Posterior vena cava (tissue), 2 donors: ENCODE measurements at regions not wholly inside any gene's neighbourhood (a gene's known extent, or its start where the extent isn't known, plus 50 kb on each side); places are given as distances from the start of the nearest gene placed in this dataset.
"Not testable (repeated sequence)": the region's sequence is repeated elsewhere in the genome, so short reads cannot be mapped to it uniquely, and the experiment has no call there.

Experiments
- DNase-seq: peaks from one replicate; pipeline ENCODE4 v3.0.0-alpha.2; 2020; ENCODE audit warnings: low spot score
- intact Hi-C, 2 donors: fragments of 100-400 bp; cut with DNase I; formaldehyde crosslinking; loops; one replicate each; pipeline versions ENCODE4 v1.14.1 to v1.14.2; 2022 to 2023
- donor health status: DM: yes; HTN: yes; CAD: no.
- donor health status: DM: yes; HTN: yes; CAD: no.

GRCh38 chr1:79198832-79199231 lies 192.3 kb upstream of the ADGRL4 start:
- intact Hi-C loops, result no loop called here
- DNase-seq, result no peak

DNA sequence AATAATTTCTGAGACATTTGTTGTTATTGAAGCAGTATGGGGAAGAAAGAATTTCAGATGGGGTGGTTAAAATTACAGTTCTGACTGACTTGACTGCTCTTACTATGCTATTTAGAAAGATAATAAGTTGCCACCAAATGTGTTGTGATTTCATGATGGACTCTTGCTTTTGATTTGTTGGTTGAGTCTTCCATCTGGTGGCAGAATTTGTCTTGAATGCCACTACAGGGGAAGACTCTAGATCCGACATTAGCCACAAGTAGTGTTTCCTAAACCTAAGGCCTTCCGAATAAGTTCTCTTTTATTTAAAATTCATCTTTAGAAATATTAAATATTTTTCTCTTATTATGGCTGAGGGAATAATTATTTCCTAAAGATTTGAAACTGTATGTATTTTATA lies 190.9 kb upstream of the ADGRL4 start:
- intact Hi-C loops, result no loop called here
- DNase-seq, result no peak

- no peak for DNase-seq
- intact Hi-C loops, result no loop called here
Observed at GRCh38 chr1:79196211-79196610, 189.7 kb upstream of the ADGRL4 start.

- intact Hi-C loops, result no loop called here
- DNase-seq, result no peak
Observed at GRCh38 chr1:79193211-79194079, 186.9 kb upstream of the ADGRL4 start.

DNA sequence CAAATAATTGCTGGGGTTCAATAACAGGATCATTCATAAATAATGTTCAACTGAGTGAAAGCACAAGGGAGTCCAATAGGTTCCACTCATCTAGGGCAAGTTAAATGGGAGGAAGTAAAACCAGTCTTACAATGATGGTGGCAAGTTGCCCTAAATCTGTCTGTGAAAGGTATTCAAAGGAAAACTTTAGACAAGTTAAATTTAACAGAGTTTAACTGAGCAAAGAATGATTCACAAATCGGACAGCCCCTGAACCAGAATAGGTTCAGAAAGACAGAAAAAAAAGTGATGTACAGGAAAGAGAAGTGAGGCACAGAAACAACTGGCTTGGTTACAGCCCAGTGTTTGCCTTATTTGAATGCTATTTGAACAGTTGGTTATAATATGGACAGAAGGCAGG lies 183.5 kb upstream of the ADGRL4 start:
- no peak for DNase-seq
- intact Hi-C loops, result no loop called here

DNA sequence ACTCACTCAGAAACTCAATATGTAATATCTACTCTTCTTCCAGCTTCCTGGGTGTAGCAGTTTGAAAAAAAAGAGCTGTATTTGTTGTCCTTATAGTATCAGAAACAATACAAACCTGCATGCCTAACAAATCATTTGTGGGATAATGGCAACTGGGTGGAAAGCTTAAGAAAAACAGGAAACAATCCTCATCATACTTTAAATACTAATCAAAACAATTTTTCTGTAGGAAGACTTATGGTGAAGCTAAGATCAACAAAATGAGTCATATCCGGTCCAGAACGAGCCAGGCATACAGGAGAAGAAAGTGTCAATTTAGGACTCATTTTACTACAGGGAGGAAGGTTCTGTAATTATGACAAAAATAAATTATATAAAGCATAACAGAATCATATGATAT lies 181.8 kb upstream of the ADGRL4 start:
- intact Hi-C loops, result loop anchor here in 1 of 2 donors (5.0 kb wide), 1 partner anchor 1034 kb away; no protein-coding TSS in a partner anchor

DNA sequence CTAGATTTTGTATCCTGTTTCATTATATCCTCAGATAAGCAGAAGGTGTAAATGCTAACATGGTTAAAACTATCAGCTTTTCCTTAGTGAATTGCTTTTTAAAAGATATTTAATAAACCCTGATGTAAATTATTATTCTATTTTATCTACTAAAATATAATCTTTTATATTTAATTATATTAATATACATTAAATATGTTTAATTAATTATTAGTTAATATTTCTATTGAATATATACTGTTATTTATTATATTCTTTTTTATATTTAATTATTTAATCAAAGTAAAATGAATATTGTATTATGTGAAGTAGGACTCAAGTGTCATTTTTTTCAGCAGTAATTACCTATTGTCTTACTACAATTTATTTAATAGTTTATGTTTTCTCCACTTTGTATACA lies 179.7 kb upstream of the ADGRL4 start:
- no peak for DNase-seq
- intact Hi-C loops, result loop anchor here in 1 of 2 donors (5.0 kb wide), 1 partner anchor 1036 kb away; no protein-coding TSS in a partner anchor

More for the DNA sequence above, 181.8 kb upstream of the ADGRL4 start:
- DNase-seq, result no peak

GRCh38 chr1:79177844-79178243 lies 171.3 kb upstream of the ADGRL4 start:
- intact Hi-C loops, result no loop called here
- DNase-seq, result no peak

GRCh38 chr1:79161077-79161476 lies 154.5 kb upstream of the ADGRL4 start:
- intact Hi-C loops, result no loop called here
- DNase-seq, result no peak

DNA sequence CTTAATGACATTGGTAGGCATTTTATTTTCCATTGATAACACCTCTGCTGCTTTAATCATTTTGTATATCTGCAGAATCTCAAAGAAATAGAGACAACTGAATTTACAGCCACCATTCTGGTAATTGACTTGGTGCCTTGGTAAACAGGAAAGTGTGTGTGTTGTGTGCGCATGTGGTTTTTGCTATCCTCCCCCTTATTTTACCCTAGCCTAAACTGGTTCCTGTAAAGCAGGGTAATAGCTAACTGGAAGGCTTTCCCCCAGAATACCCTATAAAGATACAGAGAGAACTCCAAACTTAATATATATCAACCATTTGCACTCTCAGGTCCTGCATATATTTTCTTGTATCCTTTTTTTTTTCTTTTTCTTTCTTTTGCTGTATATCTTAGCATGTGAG lies 149.5 kb upstream of the ADGRL4 start:
- DNase-seq, result no peak
- intact Hi-C loops, result no loop called here

- intact Hi-C loops, result no loop called here
- DNase-seq, result no peak
Observed at GRCh38 chr1:79151006-79151796, 144.7 kb upstream of the ADGRL4 start.

DNA sequence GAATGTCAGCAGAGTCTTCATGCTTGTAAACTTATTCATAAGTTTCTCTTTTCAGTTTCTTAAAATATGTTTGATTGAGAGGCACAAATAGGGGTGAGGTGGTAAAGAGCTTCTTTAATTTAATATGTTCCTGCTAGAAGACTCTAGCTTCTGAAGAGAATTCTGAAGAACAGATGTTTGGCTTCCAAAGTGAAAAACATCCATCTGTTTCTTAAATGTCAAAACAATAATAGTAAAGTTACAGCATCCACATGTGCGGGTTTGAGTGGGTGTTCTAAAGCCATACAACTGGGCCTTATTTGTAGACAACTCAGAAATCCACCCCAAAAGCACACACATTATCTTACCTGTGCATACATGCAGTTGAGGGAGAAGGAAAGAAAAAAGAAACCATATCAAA lies 144.0 kb upstream of the ADGRL4 start:
- DNase-seq, result no peak
- intact Hi-C loops, result no loop called here

DNA sequence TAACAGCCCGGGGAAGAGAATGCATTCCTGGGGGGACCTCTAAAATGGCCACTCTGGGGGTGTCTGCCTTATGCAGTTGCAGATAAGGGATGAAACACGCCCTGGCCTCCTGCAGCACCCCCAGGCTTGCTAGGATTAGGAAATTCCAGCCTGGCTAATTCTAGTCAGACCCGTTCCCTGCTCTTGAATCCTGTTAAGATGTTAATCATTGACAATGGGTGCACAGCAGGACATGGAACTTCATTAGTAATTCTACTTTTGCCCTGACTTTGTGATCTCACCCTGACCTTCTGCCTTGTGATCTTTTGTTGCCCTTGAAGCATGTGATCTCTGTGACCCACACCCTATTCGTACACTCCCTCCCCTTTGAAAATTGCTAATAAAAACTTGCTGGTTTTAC lies 131.7 kb upstream of the ADGRL4 start:
- intact Hi-C loops, DNase-seq: not testable (repeated sequence)

- intact Hi-C loops, result no loop called here
- no peak for DNase-seq
Observed at GRCh38 chr1:79133774-79134364, 127.3 kb upstream of the ADGRL4 start.

DNA sequence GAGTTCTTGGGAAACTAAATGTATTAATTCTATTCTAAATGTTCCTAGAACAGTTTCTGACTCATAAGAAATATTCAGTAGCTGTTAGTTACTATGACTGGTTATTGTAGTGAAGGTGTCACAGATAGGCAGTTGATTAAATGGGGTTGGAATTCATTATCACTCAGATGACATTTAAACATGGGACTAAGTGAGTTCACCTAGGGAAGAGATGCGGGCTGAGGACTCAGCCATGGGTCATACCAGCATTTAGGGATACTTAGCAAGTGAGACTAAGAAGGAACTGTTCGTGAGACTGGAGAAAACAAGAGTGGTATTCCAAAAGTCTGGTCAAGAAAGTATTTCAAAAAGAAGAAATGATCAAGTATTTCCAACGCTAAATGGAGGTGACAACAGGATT lies 125.1 kb upstream of the ADGRL4 start:
- intact Hi-C loops, result no loop called here
- DNase-seq, result no peak

DNA sequence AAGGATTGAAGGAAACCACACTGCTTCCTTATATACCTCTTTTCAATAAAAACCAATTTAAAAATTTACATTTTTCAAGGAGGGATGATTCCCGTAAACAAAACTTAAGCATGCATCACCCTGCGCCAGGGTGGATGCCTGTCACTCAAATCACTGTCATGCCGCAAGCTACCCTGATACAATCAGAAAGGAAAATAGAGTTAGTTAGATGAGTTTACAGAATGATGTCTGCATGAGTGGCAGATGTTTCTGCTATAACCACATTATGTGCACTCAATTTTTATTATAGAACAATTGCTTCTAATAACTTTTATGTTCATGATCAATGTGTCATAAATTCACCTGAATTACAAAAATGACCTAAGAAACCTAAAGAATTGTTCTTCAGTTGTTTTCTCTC lies 123.4 kb upstream of the ADGRL4 start:
- DNase-seq, result no peak
- intact Hi-C loops, result no loop called here

DNA sequence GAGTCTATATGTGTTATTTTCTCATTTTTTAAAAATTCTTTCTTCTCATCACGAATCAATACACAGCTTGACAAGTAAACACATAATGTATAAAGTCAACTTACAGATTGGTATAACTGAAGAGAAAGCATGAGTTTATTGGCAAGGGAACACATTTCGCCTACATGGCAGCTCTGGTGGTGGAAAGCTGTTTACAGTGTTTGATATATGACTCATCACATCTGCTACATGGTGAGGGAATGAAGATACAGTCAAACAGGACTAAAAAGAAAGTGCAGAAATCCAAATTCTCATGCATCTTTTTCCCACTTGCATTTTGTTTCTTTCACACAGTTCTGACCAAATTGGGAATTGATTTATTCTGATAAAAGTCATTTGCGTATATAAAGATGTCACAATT lies 122.2 kb upstream of the ADGRL4 start:
- no peak for DNase-seq
- intact Hi-C loops, result no loop called here

GRCh38 chr1:79124756-79125155 lies 118.2 kb upstream of the ADGRL4 start:
- DNase-seq, result no peak
- intact Hi-C loops, result no loop called here

GRCh38 chr1:79122521-79122920 lies 116.0 kb upstream of the ADGRL4 start:
- no peak for DNase-seq

DNA sequence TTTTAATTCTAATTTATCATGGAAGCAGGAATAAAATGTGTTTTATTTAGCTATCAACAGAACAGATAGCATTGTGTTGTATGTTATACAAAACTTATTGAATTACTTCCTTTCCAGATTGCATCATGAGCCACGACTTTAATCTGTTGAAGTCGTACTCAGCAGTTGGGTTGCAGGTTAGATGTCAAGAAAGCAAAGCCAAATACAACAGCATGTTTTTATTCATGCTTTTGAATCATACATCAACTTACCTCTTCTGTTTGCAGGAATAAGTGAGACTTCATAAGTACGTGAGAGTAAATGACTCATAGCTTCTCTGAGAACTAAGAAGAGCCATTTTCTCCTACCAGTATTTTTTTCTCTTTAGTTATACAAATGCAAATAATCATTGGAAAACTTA lies 110.8 kb upstream of the ADGRL4 start:
- intact Hi-C loops, result loop anchor here in 1 of 2 donors (10.0 kb wide), 1 partner anchor 1053 kb away; no protein-coding TSS in a partner anchor
- no peak for DNase-seq

More at GRCh38 chr1:79122521-79122920, 116.0 kb upstream of the ADGRL4 start:
- intact Hi-C loops, result no loop called here
